Adipocyte (in vitro differentiated cells): ENCODE measurements at regions not wholly inside any gene's neighbourhood (a gene's known extent, or its start where the extent isn't known, plus 50 kb on each side); places are given as distances from the start of the nearest gene placed in this dataset.
"Not testable (repeated sequence)": the region's sequence is repeated elsewhere in the genome, so short reads cannot be mapped to it uniquely, and the experiment has no call there.

Experiments
- DNase-seq: peaks from one replicate; pipeline ENCODE4 v3.0.0-alpha.2; 2015; ENCODE audit warnings: low read depth
- H3K27me3 ChIP-seq: replicated peaks from 2 replicates; pipeline ENCODE4 v1.7.0; 2013; ENCODE audit warnings: mild to moderate bottlenecking, low read length, moderate library complexity; ENCODE audit not compliant: control insufficient read depth, insufficient read depth
- H3K36me3 ChIP-seq: 2 replicates; pipeline ENCODE4 v1.7.0; 2013; ENCODE audit warnings: low read length, mild to moderate bottlenecking, moderate library complexity; ENCODE audit not compliant: control insufficient read depth, insufficient read depth, severe bottlenecking
- H3K4me1 ChIP-seq: 2 replicates; pipeline ENCODE4 v1.7.0; 2013; ENCODE audit warnings: mild to moderate bottlenecking, low read length, moderate library complexity; ENCODE audit not compliant: control insufficient read depth, insufficient read depth
- H3K4me3 ChIP-seq: 2 replicates; pipeline ENCODE4 v1.7.0; 2013; ENCODE audit warnings: mild to moderate bottlenecking, low read length, moderate library complexity
- H3K9ac ChIP-seq: 2 replicates; pipeline ENCODE4 v1.7.0; 2013; ENCODE audit warnings: mild to moderate bottlenecking, low read length, moderate library complexity
- H3K9me3 ChIP-seq: 2 replicates; pipeline ENCODE4 v1.7.0; 2013; ENCODE audit warnings: mild to moderate bottlenecking, low read length, moderate library complexity; ENCODE audit not compliant: control insufficient read depth

DNA sequence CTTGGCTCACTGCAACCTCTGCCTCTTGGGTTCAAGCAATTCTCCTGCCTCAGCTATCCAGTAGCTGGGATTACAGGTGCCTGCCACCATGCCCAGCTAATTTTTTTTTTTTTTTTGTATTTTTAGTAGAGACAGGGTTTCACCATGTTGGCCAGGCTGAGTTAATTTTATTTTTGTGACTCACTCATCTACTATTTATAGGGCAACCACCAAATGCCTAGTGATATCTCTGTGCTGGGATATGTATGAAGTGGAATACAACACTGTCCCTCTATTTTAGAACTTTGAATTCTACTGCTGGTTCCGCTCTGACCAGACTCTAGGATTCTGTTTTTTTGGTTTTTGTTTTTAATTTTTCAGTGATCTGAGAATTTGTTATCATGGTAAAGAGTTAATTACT is 188.6 kb upstream of the CDH11 start:
- H3K27me3 ChIP-seq, H3K9me3 ChIP-seq, H3K4me3 ChIP-seq, H3K9ac ChIP-seq, H3K36me3 ChIP-seq: not testable (repeated sequence)
- H3K4me1 ChIP-seq, result peaks cover 44% of the 10 kb centered on the region
- peak; percentile 56 for DNase-seq

DNA sequence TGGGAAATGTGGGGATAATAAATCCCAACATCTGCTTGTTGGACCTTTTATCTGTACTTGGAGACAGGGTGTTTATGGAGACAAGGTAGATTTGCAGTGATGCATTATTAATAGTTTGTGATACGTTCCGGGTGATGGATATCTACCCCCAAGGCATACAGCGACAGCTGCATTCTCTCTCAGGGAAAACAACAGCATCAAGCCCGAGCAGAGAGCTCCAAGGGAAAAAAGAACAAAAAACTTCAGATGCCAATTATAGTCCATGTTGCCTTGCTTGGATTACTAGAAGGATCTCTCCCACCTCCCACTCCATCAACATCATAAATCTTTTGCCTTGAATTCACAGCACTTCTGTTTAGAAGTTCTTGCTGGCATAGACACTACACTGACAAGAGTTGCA is 187.5 kb upstream of the CDH11 start:
- peaks cover 33% of the 10 kb centered on the region for H3K4me1 ChIP-seq
- H3K9ac ChIP-seq, result no peak overlapping the region
- no peak for DNase-seq
- H3K27me3 ChIP-seq, result no peaks in the 10 kb centered on the region
- H3K4me3 ChIP-seq, result no peak overlapping the region
- H3K36me3 ChIP-seq, result no peaks in the 10 kb centered on the region
- H3K9me3 ChIP-seq, result no peaks in the 10 kb centered on the region

DNA sequence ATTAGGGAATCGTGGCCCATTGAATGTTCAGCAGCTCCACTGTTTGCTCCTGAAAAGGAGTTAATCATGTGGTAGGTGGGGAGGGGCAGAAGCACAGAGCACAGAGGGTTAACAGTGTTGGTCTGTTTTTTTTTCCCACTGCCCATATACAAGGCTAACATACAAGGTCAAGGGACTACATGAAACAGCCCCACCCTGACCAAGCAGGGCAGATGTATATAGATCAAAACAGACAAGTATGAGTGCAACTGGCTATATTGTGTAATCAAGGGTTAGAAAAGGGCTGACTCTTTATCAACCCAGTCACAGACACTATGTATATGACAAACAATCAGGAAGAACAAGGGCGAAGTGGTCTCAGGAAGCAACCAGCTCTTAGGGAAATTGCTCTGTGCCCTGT is 186.6 kb upstream of the CDH11 start:
- no peaks in the 10 kb centered on the region for H3K27me3 ChIP-seq
- no peaks in the 10 kb centered on the region for H3K36me3 ChIP-seq
- DNase-seq, result no peak
- H3K9me3 ChIP-seq, result no peaks in the 10 kb centered on the region
- no peak overlapping the region for H3K9ac ChIP-seq
- peaks cover 26% of the 10 kb centered on the region for H3K4me1 ChIP-seq
- no peak overlapping the region for H3K4me3 ChIP-seq

DNA sequence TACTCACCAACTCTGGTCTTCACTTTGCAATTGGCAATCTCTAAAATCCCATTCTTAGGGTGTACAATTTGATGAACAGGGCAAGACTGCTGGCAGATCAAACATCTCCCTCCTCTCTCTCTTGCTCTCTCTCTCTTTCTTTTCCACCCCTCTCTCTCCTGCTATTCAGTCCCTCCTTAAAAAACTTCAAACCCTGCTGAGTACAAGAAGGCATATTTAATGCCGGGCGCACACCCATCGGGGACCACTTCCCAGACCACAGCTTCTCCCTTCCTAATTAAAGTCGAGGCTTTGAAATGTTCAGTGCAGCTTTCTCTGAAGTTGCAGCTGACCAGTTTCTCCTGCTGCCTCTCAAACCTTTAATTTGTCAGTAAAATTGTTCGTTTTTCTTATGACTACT is 185.4 kb upstream of the CDH11 start:
- Histone ChIP-seq H3K9me3 (no peaks in the 10 kb centered on the region), H3K4me3 (no peak overlapping the region), H3K36me3 (no peaks in the 10 kb centered on the region), H3K27me3 (no peaks in the 10 kb centered on the region), H3K4me1 (peaks cover 15% of the 10 kb centered on the region), H3K9ac (no peak overlapping the region)
- DNase-seq, result no peak

DNA sequence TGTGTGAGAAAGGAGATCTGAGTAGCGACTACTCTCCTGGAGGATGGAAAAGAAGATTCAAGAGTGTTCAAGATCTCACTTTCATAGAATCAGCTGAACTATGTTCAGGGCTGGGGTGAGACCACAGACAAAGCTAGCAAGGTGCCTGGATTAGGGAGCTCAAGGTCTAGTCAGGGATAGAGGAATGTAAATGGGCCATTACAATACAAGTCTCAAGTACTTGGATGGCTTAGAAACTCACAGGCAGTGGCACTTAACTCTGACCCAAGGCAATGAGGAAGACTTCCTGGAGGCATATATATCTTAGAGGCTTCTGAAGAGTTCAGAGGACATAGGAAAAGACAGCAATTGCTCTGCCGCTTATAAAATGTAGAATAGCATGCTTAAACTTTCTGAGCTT is 184.9 kb upstream of the CDH11 start:
- no peaks in the 10 kb centered on the region for H3K9me3 ChIP-seq
- H3K4me1 ChIP-seq, result peaks cover 9% of the 10 kb centered on the region
- H3K4me3 ChIP-seq, result no peak overlapping the region
- no peak overlapping the region for H3K9ac ChIP-seq
- H3K36me3 ChIP-seq, result no peaks in the 10 kb centered on the region
- DNase-seq, result no peak
- no peaks in the 10 kb centered on the region for H3K27me3 ChIP-seq

DNA sequence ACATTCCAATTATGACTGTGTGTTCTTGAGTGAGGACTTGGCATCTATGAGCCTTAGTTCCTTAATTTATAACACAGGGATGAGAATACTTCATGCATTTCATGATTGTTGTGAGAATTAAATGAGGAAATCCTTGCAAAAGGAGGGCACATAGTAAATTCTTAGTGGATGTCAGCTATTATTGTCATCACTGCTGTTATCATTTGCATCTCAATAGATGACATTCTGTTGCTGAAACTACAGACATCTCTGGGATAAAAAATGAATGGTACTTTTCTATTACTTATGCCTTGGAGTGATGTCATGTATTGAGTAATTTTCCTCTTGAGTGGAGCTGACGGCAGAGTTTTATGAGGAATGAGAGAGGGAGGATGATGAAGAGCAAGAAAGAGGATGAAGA is 184.4 kb upstream of the CDH11 start:
- no peak overlapping the region for H3K4me3 ChIP-seq
- DNase-seq, result peak; percentile 53
- H3K4me1 ChIP-seq, result peaks cover 6% of the 10 kb centered on the region

DNA sequence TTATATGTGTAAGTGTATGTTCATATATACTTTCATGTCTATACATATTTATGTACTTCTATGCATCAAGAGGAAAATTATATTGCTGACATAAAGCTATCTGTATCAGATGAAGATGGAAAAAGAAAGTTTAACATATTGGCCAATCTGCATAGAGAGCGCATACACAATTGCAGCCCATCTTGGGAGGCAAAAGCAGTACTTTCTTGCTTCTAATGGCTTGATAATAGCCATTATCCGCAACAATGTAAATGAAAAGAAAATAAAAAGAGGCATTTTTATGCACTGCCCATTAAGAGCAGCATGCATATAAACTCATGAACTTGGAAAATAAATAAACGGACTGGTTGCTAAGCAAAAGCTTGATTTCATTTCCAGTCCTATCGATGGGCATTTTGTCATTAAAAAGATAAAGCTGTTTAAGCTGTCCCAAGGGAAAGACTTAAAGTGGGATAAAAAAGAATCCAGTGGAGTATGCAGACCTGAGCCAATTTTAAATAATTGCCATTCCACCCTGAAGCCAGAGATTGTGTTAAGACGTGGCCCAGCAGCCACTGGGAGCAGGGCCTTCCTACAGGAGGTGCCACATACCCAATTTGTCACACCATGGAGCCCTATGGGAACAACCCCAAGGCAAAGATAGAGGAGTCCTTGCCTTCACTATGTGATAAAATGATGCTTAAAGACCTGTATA is 183.6 kb upstream of the CDH11 start:
- no peak overlapping the region for H3K9ac ChIP-seq
- peak; percentile 25 for DNase-seq
- no peaks in the 10 kb centered on the region for H3K9me3 ChIP-seq
- H3K4me1 ChIP-seq, result no peaks in the 10 kb centered on the region
- no peaks in the 10 kb centered on the region for H3K36me3 ChIP-seq
- H3K27me3 ChIP-seq, result no peaks in the 10 kb centered on the region
- no peak overlapping the region for H3K4me3 ChIP-seq

More for the DNA sequence above, 184.4 kb upstream of the CDH11 start:
- Histone ChIP-seq H3K9me3 (no peaks in the 10 kb centered on the region), H3K27me3 (no peaks in the 10 kb centered on the region), H3K36me3 (no peaks in the 10 kb centered on the region), H3K9ac (no peak overlapping the region)

DNA sequence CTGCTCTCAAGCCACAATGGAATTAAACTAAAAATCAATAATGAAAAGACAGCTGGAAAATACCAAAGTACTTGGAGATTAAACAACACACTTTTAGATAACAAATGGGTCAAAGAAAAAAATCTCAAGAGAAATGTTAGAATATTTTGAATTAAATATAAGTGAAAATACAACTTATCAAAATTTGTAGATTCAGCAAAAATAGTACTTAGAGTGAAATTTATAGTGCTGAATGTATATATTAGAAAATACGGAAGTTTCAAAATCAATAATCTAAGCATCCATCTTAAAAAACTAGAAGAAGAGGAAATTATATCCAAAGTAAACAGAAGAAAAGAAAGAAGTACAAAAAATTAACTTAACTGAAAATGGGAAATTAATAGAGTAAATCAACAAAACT is 179.2 kb upstream of the CDH11 start:
- H3K9me3 ChIP-seq, result no peaks in the 10 kb centered on the region
- H3K4me1 ChIP-seq, result peaks cover 16% of the 10 kb centered on the region
- H3K4me3 ChIP-seq, result no peak overlapping the region
- H3K9ac ChIP-seq, result no peak overlapping the region
- H3K27me3 ChIP-seq, result no peaks in the 10 kb centered on the region
- H3K36me3 ChIP-seq, result no peaks in the 10 kb centered on the region
- DNase-seq, result no peak

DNA sequence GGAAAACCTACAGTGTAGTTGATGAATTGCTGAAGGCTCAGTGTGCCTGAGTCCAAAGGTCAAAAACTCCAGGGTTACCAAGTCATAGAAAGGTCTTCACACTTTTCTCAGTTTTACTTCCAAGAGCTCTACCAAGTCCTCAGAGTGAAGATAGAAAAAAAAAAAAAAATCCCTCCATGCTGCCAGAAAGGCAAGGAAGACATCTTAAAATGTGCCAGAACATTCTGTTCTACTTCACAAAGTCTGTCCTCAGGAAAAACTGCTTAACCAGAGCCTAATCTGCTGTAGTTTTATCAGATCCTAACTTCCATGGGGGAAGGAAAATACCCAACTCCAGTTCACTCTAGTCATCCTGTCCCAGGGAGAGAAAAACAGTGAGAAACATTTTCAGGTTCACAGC is 175.6 kb upstream of the CDH11 start:
- DNase-seq, result no peak
- Histone ChIP-seq H3K27me3 (no peaks in the 10 kb centered on the region), H3K4me1 (peaks cover 16% of the 10 kb centered on the region), H3K9ac (peak overlapping the region; percentile 41), H3K36me3 (no peaks in the 10 kb centered on the region), H3K4me3 (no peak overlapping the region), H3K9me3 (no peaks in the 10 kb centered on the region)

DNA sequence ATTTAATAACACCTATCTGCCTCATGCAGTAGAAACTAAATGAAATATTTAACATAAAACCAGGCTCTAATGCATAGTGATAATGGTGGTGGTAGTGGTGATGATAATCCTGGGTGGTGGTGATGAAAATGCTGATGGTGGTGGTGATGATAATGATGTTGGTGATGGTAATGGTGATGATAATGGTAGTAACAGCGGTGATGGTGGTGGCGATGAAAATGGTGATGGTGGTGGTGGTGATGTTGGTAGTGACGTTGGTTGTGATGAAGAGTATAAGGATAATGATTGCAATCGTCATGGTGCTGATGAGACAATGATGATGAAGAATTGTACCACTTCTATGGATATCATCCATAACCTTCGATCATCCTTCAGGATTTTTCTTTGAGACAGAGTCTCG is 173.7 kb upstream of the CDH11 start:
- Histone ChIP-seq H3K4me1 (peaks cover 16% of the 10 kb centered on the region), H3K9me3 (no peaks in the 10 kb centered on the region), H3K27me3 (no peaks in the 10 kb centered on the region), H3K4me3 (no peak overlapping the region), H3K9ac (no peak overlapping the region), H3K36me3 (no peaks in the 10 kb centered on the region)
- DNase-seq, result no peak

DNA sequence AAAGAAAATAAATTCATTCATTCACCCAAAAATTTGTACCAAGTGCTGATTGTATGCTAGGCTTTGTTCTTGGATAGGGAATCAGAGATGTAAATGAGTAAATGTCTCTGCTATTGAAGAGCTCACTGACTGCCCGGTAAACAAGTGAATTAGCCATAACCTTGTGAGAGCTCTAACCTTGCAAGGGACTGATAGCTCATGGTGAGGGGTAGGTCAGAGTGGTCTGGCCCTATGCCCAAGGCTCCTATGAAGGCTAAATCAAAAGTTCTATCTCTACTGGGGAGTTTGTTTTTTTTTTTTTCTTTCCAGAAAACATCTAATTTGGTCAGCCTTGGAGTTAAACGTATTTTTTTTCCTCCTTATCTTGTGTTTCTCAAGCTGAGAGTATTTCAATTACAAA is 172.8 kb upstream of the CDH11 start:
- Histone ChIP-seq H3K36me3 (no peaks in the 10 kb centered on the region), H3K9ac (no peak overlapping the region), H3K4me3 (no peak overlapping the region), H3K27me3 (no peaks in the 10 kb centered on the region), H3K9me3 (no peaks in the 10 kb centered on the region), H3K4me1 (peaks cover 16% of the 10 kb centered on the region)
- DNase-seq, result no peak

DNA sequence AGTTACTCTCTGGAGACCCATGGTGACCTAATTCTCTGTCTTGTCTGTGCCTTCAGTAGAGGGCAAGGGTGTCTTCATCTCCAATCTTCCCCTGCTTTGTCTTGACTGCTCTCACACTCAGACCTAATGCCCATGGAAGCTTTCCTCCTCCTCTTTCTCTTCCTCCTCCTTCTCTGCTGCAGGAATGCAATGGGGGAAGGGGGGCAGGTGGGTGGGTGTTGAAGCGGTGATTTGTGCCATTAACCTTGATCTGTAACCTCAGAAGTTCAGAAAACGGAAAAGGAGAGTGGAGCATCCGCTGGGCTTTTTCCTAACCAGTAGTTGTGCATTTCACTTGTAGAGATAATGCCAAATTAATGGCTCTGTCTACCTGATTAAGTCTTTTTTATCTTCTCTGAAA is 172.3 kb upstream of the CDH11 start:
- no peaks in the 10 kb centered on the region for H3K36me3 ChIP-seq
- peaks cover 16% of the 10 kb centered on the region for H3K4me1 ChIP-seq
- H3K4me3 ChIP-seq, result no peak overlapping the region
- H3K9ac ChIP-seq, result no peak overlapping the region
- no peaks in the 10 kb centered on the region for H3K9me3 ChIP-seq
- DNase-seq, result no peak
- no peaks in the 10 kb centered on the region for H3K27me3 ChIP-seq
